ENCODE measurements at regions not wholly inside any gene's neighbourhood (a gene's known extent, or its start where the extent isn't known, plus 50 kb on each side); places are given as distances from the start of the nearest gene placed in this dataset.

- no peak for TF ChIP-seq CTCF (IDR thresholded peaks at IDR 0.05)
- no peak for TF ChIP-seq EZH2 (IDR thresholded peaks at IDR 0.05; ENCODE audit: borderline replicate concordance, insufficient read depth, low read depth, low read length, poor library complexity, severe bottlenecking)
Measured at GRCh38 chr5:60458666-60459065, 241.3 kb downstream of the DEPDC1B start.
